GM12878 (cell line): ENCODE measurements at regions not wholly inside any gene's neighbourhood (a gene's known extent, or its start where the extent isn't known, plus 50 kb on each side); places are given as distances from the start of the nearest gene placed in this dataset.

ENCODE experiments used
- ATAC-seq: fragments of 200-7000 bp; cut with Tn5 transposase; 3 replicates; pipeline ENCODE4 v1.9.1; 2020; ENCODE audit warnings: mild to moderate bottlenecking, moderate library complexity
- BruUV-seq: library from RNA; stranded (reverse); fragments of 400-500 nt; replicated peaks from 2 replicates; lab custom pipeline; 2021; lab: Mats Ljungman, UMichigan
- CTCF ChIA-PET: fragments of 300-600 bp; sonication (Branson Sonifier 250); formaldehyde crosslinking; extraction: SDS; loops from one replicate; lab custom pipeline; 2021; ENCODE audit warnings: inconsistent platforms; lab: Yijun Ruan, JAX
- POLR2A ChIA-PET: fragments of 350-600 bp; formaldehyde crosslinking; extraction: SDS; loops from one replicate; lab custom pipeline; 2021; ENCODE audit warnings: inconsistent platforms; lab: Charles Lee
- RAD21 ChIA-PET: fragments of 300-600 bp; sonication (Branson Sonifier 250); formaldehyde crosslinking; loops from one replicate; lab custom pipeline; 2023; ENCODE audit warnings: antibody characterized with exemption; ENCODE audit not compliant: unreplicated experiment; lab: Charles Lee
- SMC1A ChIA-PET: fragments of 300-600 bp; sonication (Branson Sonifier 250); formaldehyde crosslinking; loops from one replicate; lab custom pipeline; 2023; ENCODE audit not compliant: unreplicated experiment, uncharacterized antibody; lab: Charles Lee
- DNase-seq: peaks from one replicate; pipeline ENCODE4 v3.0.0-alpha.2; 2011; ENCODE audit warnings: low read depth, low spot score
- FAIRE-seq: peaks from 3 replicates; lab custom pipeline; 2011; peaks lifted over from hg19 to GRCh38; lab: Jason Lieb, UNC
- H2AFZ ChIP-seq: 2 replicates; pipeline ENCODE4 v1.6.0; 2011; ENCODE audit warnings: low read depth, low read length, control low read depth; ENCODE audit not compliant: control insufficient read depth
- H3K27ac ChIP-seq: 2 replicates; pipeline ENCODE4 v1.5.1; 2011; ENCODE audit warnings: control low read depth; ENCODE audit not compliant: control insufficient read depth, insufficient read depth
- H3K27me3 ChIP-seq, 2 experiments: replicated peaks in 1 of 2; 2 replicates each; pipeline versions ENCODE4 v1.6.0 to v1.6.1; 2011; ENCODE audit warnings: low read length in 1 of 2; ENCODE audit not compliant: control insufficient read depth in 2 of 2, insufficient read depth in 2 of 2
- H3K36me3 ChIP-seq, 2 experiments: 2 replicates each; pipeline ENCODE4 v1.5.1; 2011; ENCODE audit warnings: low read length in 1 of 2; ENCODE audit not compliant: control insufficient read depth in 2 of 2, insufficient read depth in 2 of 2
- H3K4me1 ChIP-seq: 2 replicates; pipeline ENCODE4 v1.6.1; 2011; ENCODE audit warnings: mild to moderate bottlenecking, low read length, moderate library complexity, mixed read lengths; ENCODE audit not compliant: control insufficient read depth, insufficient read depth
- H3K4me2 ChIP-seq: 2 replicates; pipeline ENCODE4 v1.6.0; 2011; ENCODE audit warnings: control low read depth; ENCODE audit not compliant: control insufficient read depth, insufficient read depth
- H3K4me3 ChIP-seq: fragments of 200-600 bp; sonication (generic); 2 replicates; pipeline ENCODE4 v1.5.1; 2016
- H3K79me2 ChIP-seq: 2 replicates; pipeline ENCODE4 v1.6.0; 2011; ENCODE audit warnings: low read length; ENCODE audit not compliant: control insufficient read depth, insufficient read depth
- H3K9ac ChIP-seq: 2 replicates; pipeline ENCODE4 v1.8.0; 2011; ENCODE audit warnings: low read length, control low read depth, mixed read lengths; ENCODE audit not compliant: control insufficient read depth, insufficient read depth
- H3K9me3 ChIP-seq: replicated peaks from 3 replicates; pipeline ENCODE4 v1.5.1; 2011; ENCODE audit warnings: mild to moderate bottlenecking, low read length; ENCODE audit not compliant: control insufficient read depth, insufficient read depth
- H4K20me1 ChIP-seq: 2 replicates; pipeline ENCODE4 v1.6.0; 2011; ENCODE audit not compliant: control insufficient read depth, insufficient read depth
- NFYB ChIP-seq: IDR thresholded peaks from 2 replicates; pipeline ENCODE4 v1.6.1; 2011; ENCODE audit warnings: low read depth, mild to moderate bottlenecking, low read length, improper control_type of control experiment, moderate library complexity; ENCODE audit not compliant: insufficient read depth
- SPI1 ChIP-seq: IDR thresholded peaks from 2 replicates; pipeline ENCODE4 v1.6.1; 2011; ENCODE audit warnings: low read depth, mild to moderate bottlenecking, low read length, moderate library complexity, borderline replicate concordance; ENCODE audit not compliant: insufficient read depth
- TAF1 ChIP-seq: IDR thresholded peaks from 2 replicates; pipeline ENCODE4 v1.6.1; 2011; ENCODE audit warnings: mild to moderate bottlenecking, low read depth, low read length, borderline replicate concordance
- YBX1 ChIP-seq: fragments of 450-650 bp; IDR thresholded peaks from 2 replicates; pipeline ENCODE4 v1.6.1; 2016; ENCODE audit warnings: antibody characterized with exemption
- ZBED1 ChIP-seq: IDR thresholded peaks from 2 replicates; pipeline ENCODE4 v1.6.1; 2016; ENCODE audit warnings: borderline replicate concordance
- ZBTB40 ChIP-seq: fragments of 450-650 bp; IDR thresholded peaks from 2 replicates; pipeline ENCODE4 v1.6.1; 2016; ENCODE audit warnings: mild to moderate bottlenecking, moderate library complexity, borderline replicate concordance
- WGBS: methylation state at CpG from one replicate; pipeline ENCODE4 v1.1.6; 2016; ENCODE audit warnings: low lambda C conversion rate; ENCODE audit not compliant: insufficient replicate concordance, insufficient coverage; ENCODE audit errors: missing lambda C conversion rate; 5-methylcytosine and 5-hydroxymethylcytosine counted together
- in situ Hi-C: fragments of 300-500 bp; cut with MboI; formaldehyde crosslinking; loops from 9 replicates; pipeline ENCODE4 v1.14.3; 2018; ENCODE audit warnings: mixed read lengths
- intact Hi-C: fragments of 100-400 bp; cut with micrococcal nuclease; formaldehyde crosslinking; loops from one replicate; pipeline ENCODE4 v1.14.2; 2022; ENCODE audit not compliant: unreplicated experiment

- no peak for TF ChIP-seq ZBTB40
- TF ChIP-seq YBX1 = no peak
Measured at GRCh38 chr10:60644436-60645130, 133.7 kb upstream of the CDK1 start (continued).

GRCh38 chr10:60643874-60644273, 134.4 kb upstream of the CDK1 start:
- ChIA-PET POLR2A (no interaction called here), SMC1A (interaction anchor here (0.6 to 1.6 kb wide), 3 partner anchors 200 to 540 kb away, joined by 3 to 8 read pairs (median 3); no protein-coding TSS in a partner anchor), RAD21 (no interaction called here), CTCF (interaction anchor here (1.2 to 3.7 kb wide), 2 partner anchors 25 to 200 kb away, joined by 3 to 32 read pairs; no protein-coding TSS in a partner anchor)
- BruUV-seq = no TSS peak
- Histone ChIP-seq H3K79me2 (no peaks in the 10 kb centered on the region), H3K4me3 (no peak overlapping the region), H3K27me3 (no peaks in the 10 kb centered on the region), H3K9me3 (no peaks in the 10 kb centered on the region), H2AFZ (no peak overlapping the region), H3K4me1 (no peaks in the 10 kb centered on the region), H3K4me2 (no peak overlapping the region), H4K20me1 (no peaks in the 10 kb centered on the region), H3K36me3 (no peaks in the 10 kb centered on the region), H3K9ac (no peak overlapping the region), H3K27ac (no peak overlapping the region)
- intact Hi-C loops (loop anchor here (10.0 kb wide), 1 partner anchor 409 kb away; no protein-coding TSS in a partner anchor), in situ Hi-C loops (no loop called here)
- DNase-seq = no peak
- no peak for FAIRE-seq
- ATAC-seq = no peak
- no peak for TF ChIP-seq ZBED1
- TF ChIP-seq NFYB = no peak
- no peak for TF ChIP-seq SPI1
- no peak for TF ChIP-seq TAF1
- WGBS = 38% methylated on average over 1 of the region's 1 CpG
